HepG2 (cell line): ENCODE measurements at regions not wholly inside any gene's neighbourhood (a gene's known extent, or its start where the extent isn't known, plus 50 kb on each side); places are given as distances from the start of the nearest gene placed in this dataset.

Experiments used
- ATAC-seq: fragments of 200-7000 bp; cut with Tn5 transposase; 3 replicates; pipeline ENCODE4 v1.9.1; 2020; ENCODE audit warnings: mild to moderate bottlenecking, moderate library complexity
- BruUV-seq: library from RNA; stranded (reverse); fragments of 400-500 nt; replicated peaks from 2 replicates; lab custom pipeline; 2021; lab: Mats Ljungman, UMichigan
- CTCF ChIA-PET: fragments of 300-600 bp; formaldehyde crosslinking; extraction: SDS; loops from one replicate; lab custom pipeline; 2021; ENCODE audit warnings: low total read pairs, inconsistent platforms, low intra/inter-chr PET ratio; lab: Yijun Ruan, JAX
- POLR2A ChIA-PET: fragments of 350-600 bp; sonication (Branson Sonifier 250); formaldehyde crosslinking; loops from one replicate; lab custom pipeline; 2020; ENCODE audit warnings: antibody characterized with exemption, inconsistent platforms; lab: Yijun Ruan, JAX
- DNase-seq: peaks from one replicate; pipeline ENCODE4 v3.0.0-alpha.2; 2015; ENCODE audit warnings: low spot score
- FAIRE-seq: peaks from 3 replicates; lab custom pipeline; 2011; peaks lifted over from hg19 to GRCh38; lab: Jason Lieb, UNC
- H2AFZ ChIP-seq: one replicate; pipeline ENCODE4 v1.6.1; 2011; ENCODE audit warnings: low read length, inconsistent platforms
- H3K27ac ChIP-seq: fragments of 300-600 bp; 3 replicates; pipeline ENCODE4 v1.8.0; 2011; ENCODE audit warnings: mixed run types, mild to moderate bottlenecking, mixed read lengths, low read length, inconsistent platforms; ENCODE audit not compliant: insufficient read depth; ENCODE audit errors: extremely low read length
- H3K27me3 ChIP-seq, 2 experiments: fragments of 200-600 bp in 1 of 2; 2 replicates in 1 of 2; 3 replicates in 1 of 2; pipeline versions ENCODE4 v1.6.0 to v1.8.0; 2011; ENCODE audit warnings: low read length in 2 of 2, mild to moderate bottlenecking in 2 of 2, moderate library complexity in 2 of 2, inconsistent platforms in 1 of 2; ENCODE audit not compliant: insufficient read depth in 2 of 2, control insufficient read depth in 1 of 2
- H3K36me3 ChIP-seq, 2 experiments: fragments of 200-600 bp in 1 of 2; replicated peaks in 1 of 2; 2 replicates in 1 of 2; 3 replicates in 1 of 2; pipeline versions ENCODE4 v1.5.1 to v1.8.0; 2011; ENCODE audit warnings: low read length in 2 of 2, inconsistent platforms in 1 of 2; ENCODE audit not compliant: insufficient read depth in 2 of 2, control insufficient read depth in 1 of 2
- H3K4me1 ChIP-seq: 2 replicates; pipeline ENCODE4 v1.5.1; 2012; ENCODE audit warnings: low read length, inconsistent platforms; ENCODE audit not compliant: insufficient read depth
- H3K4me2 ChIP-seq: 2 replicates; pipeline ENCODE4 v1.6.0; 2011; ENCODE audit warnings: low read depth, low read length, inconsistent platforms
- H3K4me3 ChIP-seq, 3 experiments: fragments of 200-600 bp in 1 of 3; sonication (generic), shearing (Covaris generic) in 1 of 3; replicated peaks in 1 of 3; 2 replicates each; pipeline ENCODE4 v1.5.1; 2011 to 2016; ENCODE audit warnings: low read length in 3 of 3, inconsistent platforms in 2 of 3, low read depth in 2 of 3, mild to moderate bottlenecking in 2 of 3, control low read depth in 1 of 3, mixed read lengths in 1 of 3; ENCODE audit not compliant: insufficient read depth in 1 of 3
- H3K79me2 ChIP-seq: one replicate; pipeline ENCODE4 v1.6.1; 2011; ENCODE audit warnings: low read length, inconsistent platforms; ENCODE audit not compliant: insufficient read depth
- H3K9ac ChIP-seq: 2 replicates; pipeline ENCODE4 v1.6.0; 2011; ENCODE audit warnings: mild to moderate bottlenecking, low read depth, low read length, inconsistent platforms; ENCODE audit not compliant: insufficient read depth
- H3K9me3 ChIP-seq: 2 replicates; pipeline ENCODE4 v1.5.1; 2012; ENCODE audit warnings: mild to moderate bottlenecking, low read length
- H4K20me1 ChIP-seq: 2 replicates; pipeline ENCODE4 v1.6.0; 2011; ENCODE audit warnings: inconsistent platforms, mild to moderate bottlenecking, low read length, moderate library complexity; ENCODE audit not compliant: insufficient read depth
- ATF7-NPFF ChIP-seq: sonication (generic); formaldehyde crosslinking; IDR thresholded peaks from 2 replicates; pipeline ENCODE4 v1.8.1; 2023; ENCODE audit warnings: mild to moderate bottlenecking, low read depth, missing genetic modification reagents, moderate library complexity
- CBX2 ChIP-seq, 2 experiments: fragments of 200-600 bp in 1 of 2; sonication (generic); formaldehyde crosslinking in 1 of 2; IDR thresholded peaks; 2 replicates each; pipeline versions ENCODE4 v1.7.0 to v1.8.1; 2018 to 2022; ENCODE audit warnings: low read depth in 2 of 2, low read length in 1 of 2, mild to moderate bottlenecking in 1 of 2, missing genetic modification reagents in 1 of 2
- CREM ChIP-seq, 2 experiments: sonication (generic) in 1 of 2; formaldehyde crosslinking in 1 of 2; IDR thresholded peaks; 2 replicates each; pipeline versions ENCODE4 v1.4.0 to v1.6.1; 2016 to 2020; ENCODE audit warnings: antibody characterized with exemption in 1 of 2, mild to moderate bottlenecking in 1 of 2, missing genetic modification reagents in 1 of 2
- ELF3 ChIP-seq: IDR thresholded peaks from 2 replicates; pipeline ENCODE4 v1.6.1; 2016; ENCODE audit warnings: missing genetic modification reagents, missing compliant biosample characterization
- FLYWCH1 ChIP-seq: sonication (generic); formaldehyde crosslinking; IDR thresholded peaks from 2 replicates; pipeline ENCODE4 v1.8.1; 2023; ENCODE audit warnings: mild to moderate bottlenecking, missing genetic modification reagents
- KAT7 ChIP-seq: IDR thresholded peaks from 2 replicates; pipeline ENCODE4 v1.6.1; 2018; ENCODE audit warnings: borderline replicate concordance, missing compliant biosample characterization
- PAWR ChIP-seq: sonication (generic); formaldehyde crosslinking; IDR thresholded peaks from 2 replicates; pipeline ENCODE4 v1.4.0; 2020; ENCODE audit warnings: missing genetic modification reagents, mild to moderate bottlenecking, borderline replicate concordance
- PCBP2 ChIP-seq: fragments of 200-400 bp; formaldehyde crosslinking; optimal IDR thresholded peaks from 2 replicates; pipeline ENCODE3; 2018; ENCODE audit warnings: low read length, low read depth; ENCODE audit not compliant: poor library complexity, severe bottlenecking
- SALL1 ChIP-seq: sonication (generic); formaldehyde crosslinking; IDR thresholded peaks from 2 replicates; pipeline ENCODE4 v1.8.0; 2022; ENCODE audit warnings: mild to moderate bottlenecking, missing genetic modification reagents
- SRSF4 ChIP-seq: fragments of 200-400 bp; formaldehyde crosslinking; IDR thresholded peaks from one replicate; pipeline ENCODE4 v1.6.1; 2018; ENCODE audit warnings: mild to moderate bottlenecking, low read depth, low read length, moderate library complexity; ENCODE audit not compliant: poor library complexity, severe bottlenecking
- TEAD2 ChIP-seq: sonication (generic); formaldehyde crosslinking; IDR thresholded peaks from 2 replicates; pipeline ENCODE4 v1.9.0; 2021; ENCODE audit warnings: missing genetic modification reagents
- ZBTB1 ChIP-seq: sonication (generic); formaldehyde crosslinking; IDR thresholded peaks from 2 replicates; pipeline ENCODE4 v1.4.0; 2020; ENCODE audit warnings: missing genetic modification reagents, borderline replicate concordance
- ZBTB38 ChIP-seq: sonication (generic); formaldehyde crosslinking; IDR thresholded peaks from 2 replicates; pipeline ENCODE4 v1.5.1; 2020; ENCODE audit warnings: mild to moderate bottlenecking, missing genetic modification reagents
- ZBTB7B ChIP-seq: sonication (generic); formaldehyde crosslinking; IDR thresholded peaks from 2 replicates; pipeline ENCODE4 v1.4.0; 2020; ENCODE audit warnings: missing genetic modification reagents
- ZFY ChIP-seq: sonication (generic); formaldehyde crosslinking; IDR thresholded peaks from 2 replicates; pipeline ENCODE4 v1.4.0; 2020; ENCODE audit warnings: missing genetic modification reagents
- ZNF160 ChIP-seq: sonication (generic); formaldehyde crosslinking; IDR thresholded peaks from 2 replicates; pipeline ENCODE4 v1.8.0; 2022; ENCODE audit warnings: mild to moderate bottlenecking, inconsistent platforms, missing genetic modification reagents
- ZNF20 ChIP-seq: sonication (generic); formaldehyde crosslinking; IDR thresholded peaks from 2 replicates; pipeline ENCODE4 v1.4.0; 2020; ENCODE audit warnings: mild to moderate bottlenecking, moderate library complexity, missing genetic modification reagents
- ZNF292 ChIP-seq: sonication (generic); formaldehyde crosslinking; IDR thresholded peaks from 2 replicates; pipeline ENCODE4 v1.8.1; 2022; ENCODE audit warnings: mild to moderate bottlenecking, low read depth, missing genetic modification reagents, borderline replicate concordance
- ZNF331 ChIP-seq: sonication (generic); formaldehyde crosslinking; IDR thresholded peaks from 2 replicates; pipeline ENCODE4 v1.4.0; 2020; ENCODE audit warnings: missing genetic modification reagents
- ZNF503 ChIP-seq: sonication (generic); formaldehyde crosslinking; IDR thresholded peaks from 2 replicates; pipeline ENCODE4 v1.4.0; 2020; ENCODE audit warnings: missing genetic modification reagents
- ZNF589 ChIP-seq: sonication (generic); formaldehyde crosslinking; conservative IDR thresholded peaks from 2 replicates; pipeline ENCODE4 v1.8.0; 2022; ENCODE audit warnings: mild to moderate bottlenecking, moderate library complexity, missing genetic modification reagents
- ZNF672 ChIP-seq: sonication (generic); formaldehyde crosslinking; IDR thresholded peaks from 2 replicates; pipeline ENCODE4 v1.8.1; 2022; ENCODE audit warnings: missing genetic modification reagents
- ZNF720 ChIP-seq: sonication (generic); formaldehyde crosslinking; IDR thresholded peaks from 2 replicates; pipeline ENCODE4 v1.4.0; 2020; ENCODE audit warnings: missing genetic modification reagents
- ZNF746 ChIP-seq: sonication (generic); formaldehyde crosslinking; IDR thresholded peaks from 2 replicates; pipeline ENCODE4 v1.8.0; 2022; ENCODE audit warnings: mild to moderate bottlenecking, missing genetic modification reagents
- ZNF747 ChIP-seq: sonication (generic); formaldehyde crosslinking; IDR thresholded peaks from 2 replicates; pipeline ENCODE4 v1.8.1; 2023; ENCODE audit warnings: missing genetic modification reagents, mild to moderate bottlenecking, borderline replicate concordance
- ZNF883 ChIP-seq: sonication (generic); formaldehyde crosslinking; IDR thresholded peaks from 2 replicates; pipeline ENCODE4 v1.5.1; 2020; ENCODE audit warnings: mild to moderate bottlenecking, missing genetic modification reagents; ENCODE audit errors: not compliant biosample characterization
- WGBS: methylation state at CpG from one replicate; pipeline ENCODE4 v1.1.6; 2017; ENCODE audit warnings: low lambda C conversion rate; 5-methylcytosine and 5-hydroxymethylcytosine counted together
- in situ Hi-C: cut with HindIII; loops from 2 replicates; pipeline ENCODE4 v1.10.0; 2017; ENCODE audit warnings: low pct_unique_long_range_greater_than_20kb; ENCODE audit not compliant: extremely low pct_ligation_motif_present
- intact Hi-C: fragments of 100-400 bp; cut with micrococcal nuclease; formaldehyde crosslinking; loops from one replicate; pipeline ENCODE4 v1.10.0; 2022; ENCODE audit not compliant: unreplicated experiment

- TF ChIP-seq ZNF503 (CRISPR knock-in tag) (no peak), ATF7-NPFF (no peak), PAWR (no peak), ZFY (CRISPR knock-in tag) (no peak), KAT7 (CRISPR knock-in tag) (no peak), ZBTB38 (CRISPR knock-in tag) (no peak), ZBTB7B (CRISPR knock-in tag) (no peak), ZNF292 (CRISPR knock-in tag) (no peak)
These were observed 680.6 kb upstream of the MBL2 start (continued) for GRCh38 chr10:53453196-53453595.

GRCh38 chr10:53447576-53447975, 675.0 kb upstream of the MBL2 start:
- in situ Hi-C loops, result no loop called here
- Histone ChIP-seq H3K9ac (no peak overlapping the region), H3K27me3 (no peaks in the 10 kb centered on the region), H2AFZ (no peak overlapping the region), H3K36me3 (no peaks in the 10 kb centered on the region), H3K4me3 (no peak overlapping the region), H4K20me1 (no peaks in the 10 kb centered on the region), H3K9me3 (no peaks in the 10 kb centered on the region), H3K27ac (no peak overlapping the region), H3K4me2 (no peak overlapping the region), H3K79me2 (no peaks in the 10 kb centered on the region), H3K4me1 (no peaks in the 10 kb centered on the region)
- intact Hi-C loops, result no loop called here
- FAIRE-seq, result no peak
- ChIA-PET CTCF (no interaction called here), POLR2A (no interaction called here)
- no peak for TF ChIP-seq ZNF883
- no peak for TF ChIP-seq TEAD2 (CRISPR knock-in tag)
- TF ChIP-seq ZNF160 (CRISPR knock-in tag), result no peak
- TF ChIP-seq PCBP2, result no peak
- no peak for TF ChIP-seq SALL1 (CRISPR knock-in tag)
- no peak for TF ChIP-seq CREM (IDR thresholded peaks at IDR 0.05)
- TF ChIP-seq CREM (CRISPR knock-in tag; IDR thresholded peaks at IDR 0.05), result no peak
- no peak for TF ChIP-seq ZNF20 (CRISPR knock-in tag)
- no peak for TF ChIP-seq ELF3 (CRISPR knock-in tag)
- no peak for TF ChIP-seq ZNF672 (CRISPR knock-in tag)
- TF ChIP-seq ZNF720 (CRISPR knock-in tag), result no peak
- TF ChIP-seq ZNF746 (CRISPR knock-in tag), result no peak
- no peak for TF ChIP-seq ZNF747 (CRISPR knock-in tag)
- no peak for TF ChIP-seq ZNF331 (CRISPR knock-in tag)
- TF ChIP-seq ZBTB1 (CRISPR knock-in tag), result no peak
- TF ChIP-seq CBX2 (IDR thresholded peaks at IDR 0.05; ENCODE audit: low read depth, low read length), result no peak
- TF ChIP-seq CBX2 (CRISPR knock-in tag; IDR thresholded peaks at IDR 0.05; ENCODE audit: low read depth), result no peak
- TF ChIP-seq SRSF4, result no peak
- TF ChIP-seq FLYWCH1, result no peak
- TF ChIP-seq ZNF589 (CRISPR knock-in tag), result no peak
- DNase-seq, result no peak
- no peak for ATAC-seq
- BruUV-seq, result no TSS peak
- WGBS, result 0% methylated on average over 1 of the region's 1 CpG
